B cell (primary cell): ENCODE measurements at regions not wholly inside any gene's neighbourhood (a gene's known extent, or its start where the extent isn't known, plus 50 kb on each side); places are given as distances from the start of the nearest gene placed in this dataset.
"Not testable (repeated sequence)": the region's sequence is repeated elsewhere in the genome, so short reads cannot be mapped to it uniquely, and the experiment has no call there.

Experiments used
- ATAC-seq: fragments of 200-7000 bp; cut with Tn5 transposase; one replicate; pipeline ENCODE4 v1.10.0; 2021; ENCODE audit warnings: low read depth, mild to moderate bottlenecking, moderate number of reproducible peaks, moderate library complexity
- CTCF ChIA-PET: fragments of 350-600 bp; sonication (Branson Sonifier 250); formaldehyde crosslinking; loops from one replicate; lab custom pipeline; 2021; ENCODE audit warnings: antibody characterized with exemption, inconsistent platforms; lab: Charles Lee
- POLR2A ChIA-PET: fragments of 350-600 bp; sonication (Branson Sonifier 250); formaldehyde crosslinking; loops from one replicate; lab custom pipeline; 2021; ENCODE audit warnings: antibody characterized with exemption; lab: Charles Lee
- DNase-seq: peaks from one replicate; pipeline ENCODE4 v3.0.0; 2013
- H2AFZ ChIP-seq: 2 replicates; pipeline ENCODE4 v1.6.1; 2012; ENCODE audit warnings: mild to moderate bottlenecking, low read depth, low read length; ENCODE audit not compliant: insufficient read depth, poor library complexity, severe bottlenecking
- H3K27ac ChIP-seq, 2 donors: 1 replicate in 1 of 2; 2 replicates in 1 of 2; pipeline ENCODE4 v1.5.1; 2012 to 2013; ENCODE audit warnings: low read length in 2 of 2, mild to moderate bottlenecking in 2 of 2, moderate library complexity in 1 of 2
- H3K27me3 ChIP-seq, 4 experiments: fragments of 200-600 bp in 1 of 4; sonication (generic) in 1 of 4; replicated peaks in 1 of 4; 1 replicate in 2 of 4; 2 replicates in 2 of 4; pipeline versions ENCODE4 v1.6.1 to v1.7.0; 2013 to 2016; ENCODE audit warnings: low read length in 3 of 4, mild to moderate bottlenecking in 2 of 4, mixed read lengths in 1 of 4, moderate library complexity in 1 of 4; ENCODE audit not compliant: insufficient read depth in 4 of 4, control insufficient read depth in 3 of 4; ENCODE audit errors: control extremely low read depth in 1 of 4
- H3K36me3 ChIP-seq, 2 experiments: replicated peaks in 1 of 2; 1 replicate in 1 of 2; 2 replicates in 1 of 2; pipeline versions ENCODE4 v1.6.1 to v1.7.1; 2013; ENCODE audit warnings: low read length in 1 of 2; ENCODE audit not compliant: insufficient read depth in 2 of 2, control insufficient read depth in 1 of 2; ENCODE audit errors: control extremely low read depth in 1 of 2, extremely low read depth in 1 of 2
- H3K4me1 ChIP-seq, 2 donors: fragments of 200-600 bp in 1 of 2; sonication (generic) in 1 of 2; 1 replicate in 1 of 2; 2 replicates in 1 of 2; pipeline versions ENCODE4 v1.5.1 to v1.6.1; 2013 to 2017; ENCODE audit warnings: low read length in 2 of 2; ENCODE audit not compliant: control insufficient read depth in 2 of 2, insufficient read depth in 2 of 2
- H3K4me2 ChIP-seq: replicated peaks from 2 replicates; pipeline ENCODE3; 2012; ENCODE audit warnings: mild to moderate bottlenecking, low read depth, low read length; ENCODE audit not compliant: poor library complexity, severe bottlenecking
- H3K4me3 ChIP-seq, 5 experiments: fragments of 200-600 bp in 1 of 5; sonication (generic) in 1 of 5; 1 replicate in 3 of 5; 2 replicates in 2 of 5; pipeline versions ENCODE4 v1.5.1 to v1.7.0; 2011 to 2016; ENCODE audit warnings: low read length in 4 of 5, mild to moderate bottlenecking in 4 of 5, low read depth in 2 of 5, control low read depth in 1 of 5, moderate library complexity in 1 of 5; ENCODE audit not compliant: insufficient read depth in 1 of 5; ENCODE audit errors: control extremely low read depth in 1 of 5, extremely low read depth in 1 of 5
- H3K79me2 ChIP-seq: fragments of 200-600 bp; sonication (generic); one replicate; pipeline ENCODE4 v1.6.0; 2016; ENCODE audit warnings: low read length; ENCODE audit not compliant: control insufficient read depth, insufficient read depth
- H3K9ac ChIP-seq: fragments of 200-600 bp; sonication (generic); 2 replicates; pipeline ENCODE4 v1.6.1; 2017; ENCODE audit warnings: mild to moderate bottlenecking, low read length, moderate library complexity
- H3K9me3 ChIP-seq, 3 donors: one replicate each; pipeline versions ENCODE4 v1.6.1 to v1.7.1; 2013; ENCODE audit warnings: low read length in 2 of 3; ENCODE audit not compliant: control insufficient read depth in 2 of 3, insufficient read depth in 1 of 3; ENCODE audit errors: control extremely low read depth in 1 of 3
- H4K20me1 ChIP-seq: 2 replicates; pipeline ENCODE4 v1.6.0; 2012; ENCODE audit warnings: mild to moderate bottlenecking, low read length; ENCODE audit not compliant: insufficient read depth, control insufficient read depth, poor library complexity, severe bottlenecking
- H3K27ac Mint-ChIP-seq: one replicate; pipeline ENCODE4 v1.8.0; 2021; ENCODE audit warnings: mixed read lengths
- H3K27me3 Mint-ChIP-seq: one replicate; pipeline ENCODE4 v1.8.0; 2021; ENCODE audit warnings: mixed read lengths
- H3K4me1 Mint-ChIP-seq: one replicate; pipeline ENCODE4 v1.8.0; 2021; ENCODE audit warnings: mixed read lengths
- H3K4me3 Mint-ChIP-seq: one replicate; pipeline ENCODE4 v1.8.0; 2021; ENCODE audit warnings: mixed read lengths
- H3K9me3 Mint-ChIP-seq: one replicate; pipeline ENCODE4 v1.8.0; 2022; ENCODE audit warnings: mixed read lengths; ENCODE audit not compliant: insufficient read depth
- CTCF ChIP-seq: fragments of 200-600 bp; IDR thresholded peaks from one replicate; pipeline ENCODE4 v1.8.0; 2022; ENCODE audit warnings: antibody characterized with exemption, mild to moderate bottlenecking
- EZH2 ChIP-seq: IDR thresholded peaks from 2 replicates; pipeline ENCODE4 v1.6.1; 2012; ENCODE audit warnings: borderline replicate concordance, low read depth, mild to moderate bottlenecking, moderate library complexity, low read length; ENCODE audit not compliant: insufficient read depth, poor library complexity, severe bottlenecking
- WGBS: methylation state at CpG from one replicate; pipeline ENCODE4 v1.1.5; 2013; ENCODE audit warnings: missing lambda C conversion rate; ENCODE audit not compliant: insufficient coverage; 5-methylcytosine and 5-hydroxymethylcytosine counted together
- intact Hi-C: fragments of 100-400 bp; cut with micrococcal nuclease; formaldehyde crosslinking; loops from one replicate; pipeline ENCODE4 v1.10.0; 2022

DNA sequence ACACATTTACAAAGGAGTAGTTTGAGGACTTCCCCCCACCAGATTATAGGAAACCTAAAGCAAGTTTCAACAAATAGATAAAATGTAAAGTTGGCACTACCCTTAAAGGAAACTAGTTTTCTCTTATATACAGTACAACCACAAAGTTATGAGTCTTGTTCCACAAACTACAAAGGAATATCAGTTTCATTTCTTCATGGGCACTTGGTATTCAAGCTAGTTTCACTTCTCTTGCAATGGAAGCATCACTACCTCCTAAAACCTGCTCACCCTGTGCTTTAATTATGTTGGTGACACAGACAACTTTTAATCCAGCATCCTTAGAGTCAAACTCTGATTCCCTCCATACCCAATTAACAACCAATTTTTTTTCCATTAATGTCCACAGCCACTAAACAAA, 707.0 kb downstream of the ROBO2 start:
- peaks cover 2% of the 10 kb centered on the region for H3K9me3 Mint-ChIP-seq
- no peaks in the 10 kb centered on the region for H3K27me3 Mint-ChIP-seq
- Histone ChIP-seq H3K4me3 (no peak overlapping the region), H3K27me3 (no peaks in the 10 kb centered on the region), H3K27ac (no peak overlapping the region), H3K9me3 (no peaks in the 10 kb centered on the region), H3K4me2 (no peak overlapping the region), H4K20me1 (no peaks in the 10 kb centered on the region), H3K36me3 (no peaks in the 10 kb centered on the region), H3K4me1 (no peaks in the 10 kb centered on the region), H3K9ac (no peak overlapping the region), H3K79me2 (no peaks in the 10 kb centered on the region), H2AFZ (no peak overlapping the region)
- intact Hi-C loops: no loop called here
- ChIA-PET CTCF (no interaction called here), POLR2A (no interaction called here)
- no peaks in the 10 kb centered on the region for H3K4me1 Mint-ChIP-seq
- no peak overlapping the region for H3K4me3 Mint-ChIP-seq
- H3K27ac Mint-ChIP-seq: no peak overlapping the region
- DNase-seq (no peak), ATAC-seq (no peak)
- no peak for TF ChIP-seq EZH2
- no peak for TF ChIP-seq CTCF

GRCh38 chr3:77756397-77756975, 716.6 kb downstream of the ROBO2 start:
- H3K9ac ChIP-seq, H3K4me1 ChIP-seq, H3K4me2 ChIP-seq, POLR2A ChIA-PET, H3K79me2 ChIP-seq, H2AFZ ChIP-seq, H3K4me1 Mint-ChIP-seq, H3K27me3 ChIP-seq, H3K27ac Mint-ChIP-seq, H3K4me3 Mint-ChIP-seq, H3K27ac ChIP-seq, H4K20me1 ChIP-seq, H3K36me3 ChIP-seq, DNase-seq, ATAC-seq, H3K4me3 ChIP-seq, H3K27me3 Mint-ChIP-seq, intact Hi-C loops, CTCF ChIA-PET: not testable (repeated sequence)
- peaks cover 11% of the 10 kb centered on the region for H3K9me3 Mint-ChIP-seq
- peaks cover 0 to 12% (median 0%) of the 10 kb centered on the region in 3 donors for H3K9me3 ChIP-seq
- 93% methylated on average over 6 of the region's 6 CpGs for WGBS
